GM19035 (cell line): ENCODE measurements at regions not wholly inside any gene's neighbourhood (a gene's known extent, or its start where the extent isn't known, plus 50 kb on each side); places are given as distances from the start of the nearest gene placed in this dataset.
"Not testable (repeated sequence)": the region's sequence is repeated elsewhere in the genome, so short reads cannot be mapped to it uniquely, and the experiment has no call there.

Source experiments
- ATAC-seq: cut with Tn5 transposase; IDR thresholded peaks from one replicate; pipeline ENCODE4 v1.9.1; 2021; ENCODE audit not compliant: unreplicated experiment

DNA sequence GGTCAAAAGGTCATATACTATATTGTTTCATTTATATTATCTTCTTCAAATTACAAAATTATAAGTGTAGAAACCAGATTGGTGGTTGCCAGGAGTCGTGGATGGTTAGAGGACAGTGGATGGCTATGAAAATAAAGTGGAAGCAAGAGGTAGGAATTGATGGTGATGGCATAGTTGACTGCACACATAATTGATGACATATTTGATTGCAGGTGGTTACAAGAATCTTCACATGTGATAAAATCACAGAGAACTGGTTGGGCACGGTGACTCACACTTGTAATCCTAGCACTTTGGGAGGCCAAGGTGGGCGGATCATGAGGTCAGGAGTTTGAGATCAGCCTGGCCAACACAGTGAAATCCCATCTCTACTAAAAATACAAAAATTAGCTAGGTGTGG, 723.6 kb downstream of the RFPL4B start:
- ATAC-seq = not testable (repeated sequence)

DNA sequence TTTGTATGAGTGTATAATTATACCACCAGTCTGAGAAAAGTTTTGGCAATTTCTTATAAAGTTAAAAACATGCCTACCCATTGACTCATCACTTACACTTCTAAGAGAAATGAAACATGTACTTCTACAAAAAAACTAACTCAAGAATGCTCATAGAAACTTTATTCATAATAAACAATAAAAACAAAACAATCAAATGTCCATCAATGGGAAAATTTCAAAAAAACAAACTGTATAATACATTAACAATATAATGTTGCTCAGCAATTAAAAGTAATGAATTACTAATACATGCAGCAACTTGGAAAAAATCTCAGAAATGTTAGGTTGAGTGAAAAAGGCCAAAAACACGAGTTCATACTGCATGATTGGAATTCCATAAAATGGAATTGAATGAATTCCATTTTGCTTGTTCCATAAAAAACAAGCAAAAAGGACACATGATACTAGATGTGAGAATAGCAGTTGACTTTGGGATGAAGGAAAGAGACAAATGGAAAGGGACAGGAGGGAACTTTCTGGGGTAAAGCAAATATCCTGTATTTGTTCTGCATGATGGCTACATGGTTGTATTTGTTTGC, 726.6 kb downstream of the RFPL4B start:
- no peak for ATAC-seq

DNA sequence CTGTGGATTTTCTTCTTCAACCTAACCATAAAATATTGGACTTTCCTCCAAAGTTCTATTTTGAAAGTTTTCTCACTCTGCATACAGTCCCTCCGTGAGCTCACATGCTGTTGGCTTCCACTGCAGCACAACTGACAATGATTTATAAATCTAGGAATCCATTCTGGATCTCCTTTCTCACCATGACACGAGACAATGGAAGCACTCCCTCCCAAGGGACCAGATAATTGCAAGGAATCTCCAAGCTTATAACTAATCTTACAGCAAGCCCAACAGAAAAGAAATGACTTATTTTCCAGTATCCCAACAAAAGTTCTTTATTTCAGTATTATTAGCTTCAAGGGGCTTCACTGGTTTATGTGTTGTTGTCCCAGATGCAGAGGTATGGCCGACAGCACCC, 729.0 kb downstream of the RFPL4B start:
- no peak for ATAC-seq

DNA sequence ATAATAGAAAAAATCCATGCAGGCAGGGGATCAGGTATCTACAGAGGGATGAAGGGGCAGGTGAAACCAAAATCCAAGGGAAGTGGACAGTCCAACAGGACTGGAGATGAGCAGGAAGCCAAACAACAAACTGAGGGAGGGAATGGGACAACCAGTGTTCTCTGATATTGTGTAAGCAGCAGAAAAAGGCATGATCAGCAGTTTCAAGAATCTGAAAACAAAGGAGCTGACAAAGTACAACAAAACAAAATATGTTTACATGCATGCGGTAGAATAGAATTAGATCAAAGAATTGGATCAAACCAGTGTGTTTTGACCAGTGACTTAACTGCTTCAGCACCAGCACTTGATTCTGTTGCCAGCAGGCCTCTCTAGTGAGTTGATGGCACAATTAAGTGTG, 729.7 kb downstream of the RFPL4B start:
- no peak for ATAC-seq

DNA sequence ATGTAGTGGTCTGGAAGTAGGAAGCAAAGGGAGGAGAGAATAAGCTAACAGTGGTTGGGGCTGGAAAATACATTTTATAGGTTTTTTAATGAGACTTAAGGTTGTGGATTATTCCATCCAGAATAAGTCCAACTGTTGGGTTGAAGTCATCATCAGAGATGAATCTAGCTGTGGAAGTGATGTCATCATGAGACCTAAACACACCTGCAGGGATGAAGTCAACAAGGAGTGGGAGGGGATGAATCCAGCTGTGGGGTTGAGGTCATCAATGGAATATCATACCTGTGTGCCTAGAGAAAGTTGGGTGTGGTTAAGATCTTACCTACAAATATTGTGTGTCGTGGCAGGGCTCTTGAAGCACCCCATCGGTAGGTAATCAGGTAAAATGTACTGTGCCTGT, 730.7 kb downstream of the RFPL4B start:
- ATAC-seq = no peak

DNA sequence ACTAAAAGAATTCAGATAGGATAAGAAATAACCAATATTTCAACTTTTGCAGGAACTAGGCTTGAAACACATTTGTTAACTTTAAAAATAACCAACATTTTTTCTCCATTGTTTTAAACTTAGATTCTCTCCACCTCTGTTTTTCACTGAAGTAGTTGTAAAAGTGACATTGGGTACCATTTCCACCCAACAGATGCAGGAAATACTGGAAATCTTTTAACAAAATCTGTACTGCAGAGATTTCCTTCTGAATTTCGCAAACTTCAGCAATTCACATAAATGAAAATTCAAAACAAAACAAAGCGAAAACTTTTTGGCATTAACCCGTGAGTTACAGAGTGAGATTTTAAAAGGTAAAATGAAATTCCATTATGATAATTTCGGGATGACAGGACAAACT, 731.7 kb downstream of the RFPL4B start:
- ATAC-seq = no peak

DNA sequence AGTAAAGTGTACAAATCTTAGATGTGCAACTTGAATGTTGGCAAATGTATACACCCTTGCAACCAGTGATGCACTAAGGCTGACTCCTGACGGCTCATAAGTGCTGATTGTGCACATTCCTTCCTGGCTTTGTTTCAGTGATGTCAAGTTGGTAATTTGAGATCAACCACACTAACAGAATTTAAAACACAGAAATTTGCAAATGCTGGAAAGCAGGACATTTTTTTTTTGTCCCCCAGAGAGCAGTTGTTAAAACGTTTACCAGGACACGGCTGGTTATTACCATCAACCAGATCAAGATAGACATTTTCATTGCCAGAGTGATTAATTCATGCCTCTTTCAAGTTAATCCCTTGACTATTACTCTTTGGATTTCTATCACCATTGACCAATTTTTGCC, 735.6 kb downstream of the RFPL4B start:
- ATAC-seq = no peak

DNA sequence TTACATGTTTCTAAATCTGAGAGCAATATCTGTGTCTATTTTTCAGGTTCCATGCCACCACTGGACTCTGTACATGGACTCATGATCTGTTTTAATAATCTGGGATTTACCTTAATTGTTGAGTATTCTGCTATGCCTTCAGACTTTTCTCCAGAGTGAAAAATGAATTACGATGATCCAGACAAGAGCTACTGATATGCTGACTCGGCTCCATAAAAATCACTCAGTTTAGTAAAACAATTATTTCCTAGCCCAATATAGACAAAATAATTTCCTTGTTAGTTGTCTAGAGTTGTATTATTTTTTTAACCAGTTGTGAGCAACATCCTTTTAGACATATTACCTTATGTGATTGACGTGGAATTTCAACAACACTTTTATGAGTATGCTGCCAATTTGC, 736.8 kb downstream of the RFPL4B start:
- ATAC-seq = no peak

DNA sequence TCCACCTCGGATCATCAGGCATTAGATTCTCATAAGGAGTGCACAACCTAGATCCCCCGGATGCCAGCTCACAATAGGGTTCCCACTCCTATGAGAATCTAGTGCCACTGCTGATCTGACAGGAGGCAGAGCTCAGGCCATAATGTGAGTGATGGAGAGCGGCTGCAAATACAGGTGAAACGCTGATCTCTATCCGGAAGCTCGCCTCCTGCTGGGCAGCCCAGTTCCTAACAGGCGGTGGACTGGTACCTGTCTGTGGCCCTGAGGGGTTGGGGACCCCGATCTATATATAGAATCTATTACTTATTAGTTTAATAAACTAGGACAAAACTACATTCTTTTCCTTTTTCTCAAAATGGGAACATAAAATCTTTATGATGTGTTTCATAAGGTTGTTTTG, 741.9 kb downstream of the RFPL4B start:
- no peak for ATAC-seq

DNA sequence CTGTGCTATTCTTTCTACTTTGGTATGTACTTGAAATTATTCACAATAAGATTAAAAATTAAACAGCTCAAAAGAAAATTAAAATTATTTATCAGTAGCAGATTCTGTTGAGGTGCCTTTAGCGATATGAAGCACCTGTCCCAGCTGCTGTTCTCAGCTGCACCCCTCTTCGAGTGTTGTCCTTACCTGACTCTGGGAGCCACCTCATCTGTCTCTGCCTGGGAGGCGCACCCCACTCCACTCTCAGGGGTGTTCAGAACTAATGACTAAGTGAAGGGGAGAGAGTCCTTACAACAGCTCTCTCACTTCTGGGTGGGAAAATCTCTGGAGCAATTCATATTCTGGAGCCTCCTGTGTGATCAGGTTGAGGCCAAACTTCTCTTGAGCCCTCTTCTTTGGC, 745.7 kb downstream of the RFPL4B start:
- no peak for ATAC-seq

DNA sequence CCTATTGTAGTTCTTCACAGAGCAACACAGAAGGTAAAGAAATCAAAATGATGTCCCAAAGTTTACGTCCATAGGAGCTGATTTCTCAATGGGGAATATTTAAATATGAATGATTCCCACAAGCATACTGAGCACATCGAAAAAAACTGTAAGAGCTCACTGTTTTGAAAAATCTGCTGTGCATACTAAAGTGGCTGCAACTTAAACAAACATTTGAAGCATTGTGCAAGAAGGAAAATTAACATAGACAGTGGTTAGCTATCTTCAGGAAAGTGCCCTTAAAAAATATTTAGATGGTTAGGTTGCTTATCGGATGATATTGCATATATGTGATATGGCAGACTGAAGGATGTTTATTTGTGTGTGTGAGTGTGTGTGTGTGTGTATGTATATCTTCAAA, 747.6 kb downstream of the RFPL4B start:
- ATAC-seq = no peak

DNA sequence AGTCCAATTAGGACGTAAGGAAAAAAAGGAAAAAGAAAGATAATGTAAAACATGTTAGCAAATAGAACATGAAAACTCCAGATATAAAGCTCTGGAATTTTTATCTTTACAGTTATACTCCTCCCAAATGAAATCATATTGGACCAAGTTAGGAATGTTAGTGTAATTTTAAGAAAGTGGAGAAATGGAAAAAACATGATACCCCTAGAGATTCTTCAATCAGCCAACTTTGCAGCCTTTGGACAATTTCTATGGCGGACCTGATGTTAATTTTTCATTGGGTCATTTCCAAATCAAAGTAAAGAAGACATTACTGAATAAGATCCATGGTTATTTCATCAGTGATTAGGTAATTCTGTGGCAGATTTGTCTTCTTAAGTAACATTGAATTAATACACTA, 748.7 kb downstream of the RFPL4B start:
- no peak for ATAC-seq

DNA sequence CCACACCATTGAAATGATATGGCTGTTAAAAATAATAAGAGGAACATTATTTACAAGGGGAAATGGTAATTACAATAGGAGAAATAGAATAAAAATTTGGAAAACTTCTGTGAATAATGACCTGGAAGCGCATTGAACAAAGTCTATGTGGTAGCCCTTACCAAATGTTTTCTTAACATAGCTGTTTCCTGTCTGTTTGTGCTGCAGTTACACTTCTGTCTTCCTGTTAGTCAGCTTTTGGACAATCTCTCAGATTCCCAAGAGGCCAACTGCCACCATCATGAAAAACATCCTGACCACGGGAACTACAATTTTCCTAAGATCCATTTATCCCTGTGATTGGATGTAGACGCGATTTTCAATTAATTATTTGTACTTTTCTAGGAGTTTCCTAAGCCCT, 754.4 kb upstream of the MARCKS start:
- no peak for ATAC-seq

DNA sequence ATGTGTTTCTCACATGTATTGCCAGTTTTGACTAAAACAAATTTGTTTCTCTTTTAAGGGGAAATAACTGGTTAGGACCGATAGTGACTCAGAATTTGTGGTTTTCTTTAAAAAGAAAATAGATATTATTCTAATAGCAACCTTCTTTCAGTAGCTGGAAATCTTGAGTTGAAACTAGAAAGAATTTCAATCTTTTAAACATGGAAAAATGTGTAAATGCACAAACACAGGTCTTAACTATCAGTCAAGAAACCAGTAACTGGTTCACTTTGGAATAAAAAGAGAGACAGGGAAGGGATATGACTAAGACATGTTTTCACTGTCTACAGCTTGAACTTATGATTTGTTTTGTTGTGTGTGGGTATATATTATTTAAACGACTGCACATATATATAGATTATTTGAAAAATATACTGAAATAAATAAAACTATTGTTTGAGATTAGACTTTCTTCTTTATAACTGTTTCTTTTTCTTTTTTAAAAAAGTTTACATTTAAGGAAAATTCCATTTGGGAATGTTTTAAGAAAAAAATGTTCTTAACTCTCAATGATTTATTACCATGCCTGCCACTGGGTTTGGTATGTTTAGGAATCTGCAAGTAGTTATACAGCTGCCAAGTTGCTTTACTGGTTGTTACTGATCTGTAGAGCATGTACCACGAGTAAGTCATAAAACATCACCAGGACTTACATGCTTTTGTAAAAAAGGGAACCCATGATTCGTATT, 753.3 kb upstream of the MARCKS start:
- no peak for ATAC-seq

DNA sequence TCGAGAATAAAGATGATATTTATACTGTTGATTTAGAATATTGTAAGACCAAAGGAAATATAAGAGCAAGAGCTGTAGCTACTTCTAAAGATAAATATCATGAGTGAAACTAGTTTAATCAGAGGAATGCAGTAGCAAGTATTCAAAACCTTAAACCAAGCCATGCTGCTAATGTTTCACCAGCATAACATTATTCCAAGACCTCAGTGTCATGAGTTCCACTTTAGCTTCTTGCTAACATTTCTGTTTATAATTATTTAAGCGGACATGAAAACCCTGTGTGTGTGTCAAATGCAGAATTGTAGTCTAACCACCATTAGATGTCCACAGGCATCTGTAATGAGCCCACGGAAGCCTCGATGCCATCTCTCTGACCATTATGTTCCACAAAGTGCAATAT, 752.6 kb upstream of the MARCKS start:
- no peak for ATAC-seq

DNA sequence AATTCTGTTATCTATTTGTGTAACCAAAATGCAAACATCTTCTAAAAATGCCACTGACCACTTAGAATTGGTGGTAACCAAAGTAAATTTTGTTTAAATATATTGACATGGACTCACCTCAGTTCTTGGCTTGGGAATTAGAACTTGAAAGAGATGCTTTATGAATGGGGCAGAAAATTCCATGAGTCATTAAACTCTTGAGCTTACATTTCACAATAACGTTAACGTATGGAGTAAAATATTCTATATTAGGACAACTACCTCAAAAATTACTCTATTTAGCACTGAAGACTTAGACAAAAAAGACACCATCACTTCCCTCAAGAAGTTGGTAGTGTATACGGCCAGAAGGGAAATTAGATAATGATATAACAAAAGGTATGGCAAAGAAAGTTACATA, 752.2 kb upstream of the MARCKS start:
- ATAC-seq = no peak

DNA sequence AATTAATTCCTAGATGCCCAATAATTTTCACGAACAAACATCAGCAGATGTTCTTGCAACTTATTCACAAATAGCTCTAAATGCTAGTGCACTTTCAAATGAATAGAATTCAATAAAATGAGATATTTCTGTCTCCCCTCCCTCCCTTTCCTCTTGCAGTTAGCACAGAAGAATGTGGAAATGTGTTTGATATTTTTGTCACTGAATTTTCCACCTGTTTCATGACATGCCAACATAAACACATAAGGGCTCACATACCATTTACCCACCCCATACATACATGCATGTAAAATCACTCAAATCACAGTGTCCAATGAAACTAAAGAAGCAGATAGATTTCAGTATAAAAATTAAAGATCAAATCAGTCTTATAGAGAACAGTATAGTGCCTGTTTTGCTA, 746.9 kb upstream of the MARCKS start:
- ATAC-seq = no peak

DNA sequence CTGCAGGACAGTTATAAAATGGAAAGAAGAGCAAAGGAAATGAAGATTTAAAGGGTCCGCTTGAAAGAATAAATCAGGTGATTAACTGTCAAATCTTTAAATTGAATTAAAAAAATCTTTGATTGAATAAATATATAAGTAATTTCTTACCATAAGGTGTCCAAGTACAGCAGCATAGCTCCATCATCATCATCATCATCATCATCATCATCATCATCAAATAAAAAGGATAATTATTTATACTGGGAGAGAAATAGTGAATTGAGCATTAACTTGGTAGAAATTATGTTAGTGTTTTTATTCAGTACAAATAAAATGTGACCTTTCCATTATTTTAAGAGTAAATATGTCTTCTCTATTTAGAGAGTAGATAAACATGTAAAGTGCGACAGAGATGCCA, 745.6 kb upstream of the MARCKS start:
- no peak for ATAC-seq

DNA sequence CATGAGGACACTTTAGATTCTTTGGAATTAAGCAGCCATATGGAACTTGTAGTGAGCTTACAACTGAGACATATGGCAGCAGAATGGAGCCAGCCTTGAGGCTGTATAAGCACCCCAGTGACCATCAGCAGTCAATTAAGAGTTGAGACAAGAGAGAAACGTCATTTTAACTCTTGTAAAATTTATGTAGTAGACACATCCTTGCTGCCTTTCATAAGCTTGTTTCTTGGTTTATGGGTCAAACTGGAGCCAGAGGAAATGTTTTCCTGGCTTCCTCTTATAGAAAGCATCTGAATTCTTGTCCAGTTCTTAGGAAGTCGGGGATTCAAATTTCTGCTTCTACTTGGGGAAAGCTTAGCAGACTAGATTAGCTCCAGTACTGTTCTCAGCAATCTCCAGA, 745.1 kb upstream of the MARCKS start:
- no peak for ATAC-seq

DNA sequence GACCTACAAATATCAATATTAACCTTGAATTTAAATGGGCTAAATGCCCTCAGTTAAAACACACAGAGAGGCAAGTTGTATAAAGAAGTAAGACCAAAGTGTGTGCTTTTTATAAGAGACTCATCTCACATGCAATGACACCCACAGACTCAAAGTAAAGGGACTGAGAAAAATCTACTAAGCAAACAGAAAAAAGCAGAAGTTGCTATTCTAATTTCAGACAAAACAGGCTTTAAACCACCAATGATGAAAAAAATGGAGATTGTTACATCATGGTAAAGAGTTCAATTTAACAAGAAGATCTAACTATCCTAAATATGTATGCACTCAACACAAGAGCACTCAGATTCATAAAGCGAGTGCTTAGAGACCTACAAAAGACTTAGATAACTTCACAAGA, 741.9 kb upstream of the MARCKS start:
- no peak for ATAC-seq

DNA sequence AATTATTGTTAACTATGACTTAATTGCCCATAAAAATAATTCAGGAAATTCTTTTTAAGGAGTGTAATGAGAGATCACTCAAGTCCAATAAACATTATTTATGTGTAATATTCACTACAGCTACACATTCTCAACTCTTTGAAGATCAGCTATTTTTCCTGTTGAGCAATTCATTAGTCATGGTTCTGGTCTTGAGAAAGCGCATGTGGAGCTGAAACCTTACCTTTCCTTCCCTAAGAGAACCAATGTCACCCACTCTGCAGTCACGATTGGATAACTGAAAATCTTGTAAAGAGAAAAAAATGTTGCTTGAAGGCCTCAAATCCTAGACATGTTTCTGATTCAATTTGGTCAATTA, 736.9 kb upstream of the MARCKS start:
- ATAC-seq = no peak

DNA sequence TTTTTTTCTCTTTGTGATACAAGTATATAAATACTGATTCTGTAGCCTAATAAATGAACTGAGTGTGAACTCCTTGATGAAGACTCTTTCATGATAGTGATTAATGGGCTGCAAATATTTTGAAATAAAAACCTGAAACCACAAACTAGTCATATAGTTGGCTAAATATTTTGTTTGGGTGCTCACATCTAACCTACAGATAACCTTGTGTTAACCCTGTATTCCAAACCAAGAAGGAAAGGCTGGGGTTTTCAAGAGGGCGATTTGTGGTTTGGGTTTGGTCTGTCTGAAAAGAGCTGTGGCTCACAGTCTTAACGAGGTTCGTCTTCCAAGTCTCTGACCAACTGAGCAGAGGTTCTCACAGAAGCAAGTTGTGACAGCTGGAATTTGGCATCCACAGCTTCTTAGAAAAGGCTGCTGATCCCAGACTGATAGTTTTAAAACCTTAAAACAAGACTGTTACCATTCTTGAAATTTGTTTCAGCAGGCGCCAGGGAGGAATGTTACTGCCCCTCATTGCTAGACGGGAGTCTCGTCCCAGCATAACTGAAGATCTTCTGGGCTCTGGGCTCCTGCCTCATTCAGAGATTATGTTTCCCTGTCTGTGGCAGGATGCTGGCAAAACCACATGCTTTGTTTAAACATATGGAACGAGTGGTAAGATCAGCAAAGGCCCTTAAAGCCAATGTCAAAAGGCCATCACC, 736.4 kb upstream of the MARCKS start:
- no peak for ATAC-seq

DNA sequence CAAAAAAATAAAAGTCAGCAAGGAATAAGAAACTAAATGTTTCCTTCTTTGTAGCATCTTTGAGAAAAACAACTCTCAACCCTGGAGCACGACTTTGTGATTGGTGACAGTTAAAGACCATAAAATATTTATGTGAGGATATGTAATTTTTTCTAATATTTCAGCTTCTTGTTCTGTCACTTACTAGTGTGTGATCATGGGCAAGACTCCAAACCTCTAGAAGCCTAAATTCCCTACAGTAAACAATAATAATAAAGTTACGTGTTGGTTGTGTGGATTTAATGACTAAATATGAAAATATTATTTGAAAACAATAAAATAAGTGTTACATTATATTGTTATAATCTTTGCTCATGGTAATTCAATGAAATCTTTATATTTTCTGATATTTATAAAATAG, 735.6 kb upstream of the MARCKS start:
- ATAC-seq = no peak
